ENCODE measurements at regions not wholly inside any gene's neighbourhood (a gene's known extent, or its start where the extent isn't known, plus 50 kb on each side); places are given as distances from the start of the nearest gene placed in this dataset.

GRCh38 chr20:56865055-56865454 lies 235.9 kb downstream of the TFAP2C start:
- Histone ChIP-seq H3K27me3 (ENCODE audit: control insufficient read depth, insufficient read depth, low read length) (no peaks in the 10 kb centered on the region), H3K4me1 (ENCODE audit: control insufficient read depth in 2 of 3, insufficient read depth in 2 of 3, low read depth in 1 of 3, low read length in 3 of 3) (no peaks in the 10 kb centered on the region), H3K9me3 (ENCODE audit: control insufficient read depth in 2 of 3, insufficient read depth in 1 of 3, low read length in 3 of 3) (peaks cover 0 to 8% (median 0%) of the 10 kb centered on the region in 3 donors), H3K9ac (ENCODE audit: low read length in 3 of 3) (no peak overlapping the region), H3K4me3 (ENCODE audit: low read length in 3 of 3) (no peak overlapping the region), H3K36me3 (ENCODE audit: control insufficient read depth in 2 of 3, insufficient read depth in 3 of 3, low read length in 3 of 3) (no peaks in the 10 kb centered on the region), H3K27ac (ENCODE audit: low read depth in 2 of 2, low read length in 2 of 2) (no peak overlapping the region)
- FAIRE-seq (no peak), DNase-seq (no peak)
- intact Hi-C loops (cut with DNase I), result no loop called here
- TF ChIP-seq CTCF (IDR thresholded peaks at IDR 0.05; ENCODE audit: borderline replicate concordance, extremely low read depth, insufficient read depth), result no peak

GRCh38 chr20:56867128-56867527 lies 238.0 kb downstream of the TFAP2C start:
- H3K4me1 ChIP-seq (ENCODE audit: control insufficient read depth in 2 of 3, insufficient read depth in 2 of 3, low read depth in 1 of 3, low read length in 3 of 3), result no peaks in the 10 kb centered on the region
- no peak overlapping the region for H3K27ac ChIP-seq (ENCODE audit: low read depth in 2 of 2, low read length in 2 of 2)
- no peaks in the 10 kb centered on the region for H3K27me3 ChIP-seq (ENCODE audit: control insufficient read depth, insufficient read depth, low read length)
- H3K9ac ChIP-seq (ENCODE audit: low read length in 3 of 3), result no peak overlapping the region
- FAIRE-seq, result no peak
- H3K36me3 ChIP-seq (ENCODE audit: control insufficient read depth in 2 of 3, insufficient read depth in 3 of 3, low read length in 3 of 3), result no peaks in the 10 kb centered on the region
- peaks cover 0 to 8% (median 0%) of the 10 kb centered on the region in 3 donors for H3K9me3 ChIP-seq (ENCODE audit: control insufficient read depth in 2 of 3, insufficient read depth in 1 of 3, low read length in 3 of 3)
- intact Hi-C loops (cut with DNase I), result no loop called here
- H3K4me3 ChIP-seq (ENCODE audit: low read length in 3 of 3), result no peak overlapping the region
- TF ChIP-seq CTCF (IDR thresholded peaks at IDR 0.05; ENCODE audit: borderline replicate concordance, extremely low read depth, insufficient read depth), result no peak
- no peak for DNase-seq

GRCh38 chr20:56868746-56869145 lies 239.6 kb downstream of the TFAP2C start:
- Histone ChIP-seq H3K4me1 (ENCODE audit: control insufficient read depth in 2 of 3, insufficient read depth in 2 of 3, low read depth in 1 of 3, low read length in 3 of 3) (no peaks in the 10 kb centered on the region), H3K27ac (ENCODE audit: low read depth in 2 of 2, low read length in 2 of 2) (no peak overlapping the region), H3K36me3 (ENCODE audit: control insufficient read depth in 2 of 3, insufficient read depth in 3 of 3, low read length in 3 of 3) (no peaks in the 10 kb centered on the region), H3K9ac (ENCODE audit: low read length in 3 of 3) (no peak overlapping the region), H3K27me3 (ENCODE audit: control insufficient read depth, insufficient read depth, low read length) (no peaks in the 10 kb centered on the region), H3K4me3 (ENCODE audit: low read length in 3 of 3) (no peak overlapping the region), H3K9me3 (ENCODE audit: control insufficient read depth in 2 of 3, insufficient read depth in 1 of 3, low read length in 3 of 3) (peaks cover 0 to 8% (median 0%) of the 10 kb centered on the region in 3 donors)
- no peak for TF ChIP-seq CTCF (IDR thresholded peaks at IDR 0.05; ENCODE audit: borderline replicate concordance, extremely low read depth, insufficient read depth)
- intact Hi-C loops (cut with DNase I), result no loop called here
- no peak for DNase-seq
- FAIRE-seq, result no peak

GRCh38 chr20:56870271-56870670 lies 241.2 kb downstream of the TFAP2C start:
- no peak for FAIRE-seq
- intact Hi-C loops (cut with DNase I), result no loop called here
- H3K9ac ChIP-seq (ENCODE audit: low read length in 3 of 3), result no peak overlapping the region
- no peak overlapping the region for H3K27ac ChIP-seq (ENCODE audit: low read depth in 2 of 2, low read length in 2 of 2)
- no peaks in the 10 kb centered on the region for H3K4me1 ChIP-seq (ENCODE audit: control insufficient read depth in 2 of 3, insufficient read depth in 2 of 3, low read depth in 1 of 3, low read length in 3 of 3)
- no peak overlapping the region for H3K4me3 ChIP-seq (ENCODE audit: low read length in 3 of 3)
- no peaks in the 10 kb centered on the region for H3K27me3 ChIP-seq (ENCODE audit: control insufficient read depth, insufficient read depth, low read length)
- H3K9me3 ChIP-seq (ENCODE audit: control insufficient read depth in 2 of 3, insufficient read depth in 1 of 3, low read length in 3 of 3), result peaks cover 0 to 8% (median 0%) of the 10 kb centered on the region in 3 donors
- no peak for DNase-seq
- no peak for TF ChIP-seq CTCF (IDR thresholded peaks at IDR 0.05; ENCODE audit: borderline replicate concordance, extremely low read depth, insufficient read depth)
- H3K36me3 ChIP-seq (ENCODE audit: control insufficient read depth in 2 of 3, insufficient read depth in 3 of 3, low read length in 3 of 3), result no peaks in the 10 kb centered on the region

Measured in kidney (tissue), 13 donors.